SKM-1 (cell line): ENCODE measurements at regions not wholly inside any gene's neighbourhood (a gene's known extent, or its start where the extent isn't known, plus 50 kb on each side); places are given as distances from the start of the nearest gene placed in this dataset.
"Not testable (repeated sequence)": the region's sequence is repeated elsewhere in the genome, so short reads cannot be mapped to it uniquely, and the experiment has no call there.

ENCODE experiments used
- DNase-seq: peaks from one replicate; lab custom pipeline; 2025; ENCODE audit not compliant: unreplicated experiment; lab: John Stamatoyannopoulos, UW

- no peak for DNase-seq
Observed at GRCh38 chr9:79477241-79477840, 94.4 kb upstream of the TLE4 start.

- no peak for DNase-seq
Observed at GRCh38 chr9:79477955-79478771, 93.6 kb upstream of the TLE4 start.

- no peak for DNase-seq
Observed at GRCh38 chr9:79480639-79481038, 91.1 kb upstream of the TLE4 start.

GRCh38 chr9:79481846-79482477, 89.8 kb upstream of the TLE4 start:
- DNase-seq = no peak

GRCh38 chr9:79485258-79485657, 86.5 kb upstream of the TLE4 start:
- DNase-seq = no peak

GRCh38 chr9:79489261-79490000, 82.3 kb upstream of the TLE4 start:
- DNase-seq = no peak

GRCh38 chr9:79490657-79491248, 81.0 kb upstream of the TLE4 start:
- DNase-seq = no peak

- DNase-seq = no peak
Observed at GRCh38 chr9:79492092-79493009, 79.4 kb upstream of the TLE4 start.

GRCh38 chr9:79500196-79500864, 71.4 kb upstream of the TLE4 start:
- DNase-seq = not testable (repeated sequence)

- no peak for DNase-seq
Observed at GRCh38 chr9:79501546-79501945, 70.2 kb upstream of the TLE4 start.

- no peak for DNase-seq
Observed at GRCh38 chr9:79507801-79508200, 64.0 kb upstream of the TLE4 start.

- no peak for DNase-seq
Observed at GRCh38 chr9:79512251-79512650, 59.5 kb upstream of the TLE4 start.
